GM08714 (cell line): ENCODE measurements at regions not wholly inside any gene's neighbourhood (a gene's known extent, or its start where the extent isn't known, plus 50 kb on each side); places are given as distances from the start of the nearest gene placed in this dataset.

ENCODE experiments used
- H3K4me3 ChIP-seq: fragments of 200-500 bp; sonication (Bioruptor generic); 2 replicates; pipeline ENCODE4 v1.5.1; 2014; ENCODE audit warnings: mild to moderate bottlenecking, low read length, inconsistent platforms
- ZNF274 ChIP-seq: IDR thresholded peaks from 2 replicates; pipeline ENCODE4 v1.6.1; 2012; ENCODE audit warnings: mild to moderate bottlenecking, low read depth, low read length

DNA sequence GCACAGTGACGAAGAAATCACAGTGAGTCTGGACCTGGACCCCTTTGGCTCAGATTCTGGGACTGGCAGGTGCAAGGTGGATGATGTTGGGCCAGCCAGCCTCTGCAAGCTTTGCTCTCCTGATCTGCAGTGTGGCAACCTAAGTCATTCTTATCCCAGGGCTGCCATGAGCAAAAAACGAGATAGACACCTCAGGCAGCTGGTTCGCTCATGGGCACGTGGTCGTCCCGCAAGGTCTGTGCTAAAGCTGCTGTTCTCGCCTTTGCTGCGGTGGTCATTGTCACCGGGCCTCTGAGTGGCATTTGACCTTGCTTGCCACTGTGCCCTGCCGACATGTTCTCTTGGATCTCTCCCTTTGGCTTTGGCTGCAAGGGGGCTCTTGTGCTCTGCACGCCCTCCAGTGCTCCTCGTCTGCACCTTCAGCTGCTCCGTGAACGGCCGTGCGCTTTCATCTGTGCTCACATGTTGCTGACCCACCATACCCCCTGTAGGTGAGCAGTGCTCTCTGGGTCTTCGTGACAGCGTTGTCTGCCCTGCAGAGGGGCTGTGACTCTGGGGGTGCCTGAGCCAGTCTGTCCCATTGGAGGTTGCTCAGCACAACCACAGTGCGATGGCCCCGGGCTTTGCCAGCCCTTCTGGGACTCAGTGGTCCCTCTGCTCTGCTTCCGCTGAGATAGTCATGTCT, 317.0 kb downstream of the GLRX3 start:
- no peak overlapping the region for H3K4me3 ChIP-seq
- TF ChIP-seq ZNF274 = no peak

DNA sequence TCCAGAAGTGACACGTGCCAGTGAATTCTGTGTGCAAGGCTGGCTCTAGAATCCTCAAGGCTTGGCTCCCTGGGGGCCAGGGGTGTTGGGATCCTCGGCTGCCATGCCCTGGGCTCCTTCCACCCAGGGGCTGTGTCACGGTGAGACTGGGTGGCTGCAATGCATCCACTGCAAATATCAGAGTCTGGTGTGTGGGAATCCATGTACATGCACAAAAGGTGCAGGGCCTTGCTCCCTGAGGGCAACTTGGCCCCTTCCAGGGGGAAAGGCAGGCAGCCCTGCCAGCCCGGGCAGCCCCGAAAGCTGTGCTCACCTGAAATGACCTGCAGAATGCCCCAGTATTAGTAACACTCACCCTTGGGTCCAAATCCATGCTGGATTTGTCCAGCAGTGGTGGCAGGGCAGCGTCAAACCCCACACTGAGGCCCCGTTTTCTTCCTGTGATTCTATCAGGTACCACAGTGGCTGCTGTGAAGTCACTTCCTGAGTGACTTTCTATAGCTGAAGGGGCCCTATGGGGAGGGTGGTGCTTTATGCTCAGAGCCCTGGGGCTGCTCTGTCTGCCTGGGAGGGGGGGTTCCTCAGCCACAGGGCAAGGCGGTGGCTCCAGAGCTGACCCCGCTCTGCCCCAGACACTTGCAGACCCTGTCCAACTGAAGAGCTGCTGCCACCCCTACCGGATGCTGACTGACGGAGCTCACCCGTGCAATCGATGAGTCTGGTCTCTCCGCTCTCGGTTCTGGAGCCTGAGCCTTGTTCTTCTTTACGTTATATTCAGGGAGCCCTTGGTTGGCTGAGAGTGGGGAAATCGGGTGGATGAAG, 317.7 kb downstream of the GLRX3 start:
- no peak for TF ChIP-seq ZNF274

DNA sequence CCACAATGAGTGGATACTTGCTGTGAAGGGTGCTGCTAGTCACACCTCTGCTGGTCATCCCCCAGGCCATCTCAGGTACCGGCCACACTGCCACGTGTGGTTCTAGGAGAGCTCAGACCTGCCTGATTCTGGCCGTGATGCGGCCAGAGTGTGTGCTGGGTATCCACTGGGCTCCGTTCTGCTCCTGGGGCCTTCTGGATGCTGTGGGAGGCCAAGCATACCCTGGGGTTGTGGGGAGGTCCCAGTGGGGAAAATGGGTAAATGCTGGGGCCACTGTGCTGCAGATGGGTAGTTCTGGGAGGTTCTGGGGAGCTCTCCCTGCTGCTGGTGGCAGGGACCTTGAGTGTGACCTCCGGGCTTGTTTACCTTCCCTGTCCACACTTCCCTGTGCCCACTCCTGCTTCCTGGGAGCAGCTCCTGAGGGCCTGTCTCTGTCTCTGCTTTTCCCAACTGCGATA, 318.4 kb downstream of the GLRX3 start:
- no peak for TF ChIP-seq ZNF274
- no peak overlapping the region for H3K4me3 ChIP-seq

More for the DNA sequence above, 317.7 kb downstream of the GLRX3 start:
- H3K4me3 ChIP-seq = no peak overlapping the region

DNA sequence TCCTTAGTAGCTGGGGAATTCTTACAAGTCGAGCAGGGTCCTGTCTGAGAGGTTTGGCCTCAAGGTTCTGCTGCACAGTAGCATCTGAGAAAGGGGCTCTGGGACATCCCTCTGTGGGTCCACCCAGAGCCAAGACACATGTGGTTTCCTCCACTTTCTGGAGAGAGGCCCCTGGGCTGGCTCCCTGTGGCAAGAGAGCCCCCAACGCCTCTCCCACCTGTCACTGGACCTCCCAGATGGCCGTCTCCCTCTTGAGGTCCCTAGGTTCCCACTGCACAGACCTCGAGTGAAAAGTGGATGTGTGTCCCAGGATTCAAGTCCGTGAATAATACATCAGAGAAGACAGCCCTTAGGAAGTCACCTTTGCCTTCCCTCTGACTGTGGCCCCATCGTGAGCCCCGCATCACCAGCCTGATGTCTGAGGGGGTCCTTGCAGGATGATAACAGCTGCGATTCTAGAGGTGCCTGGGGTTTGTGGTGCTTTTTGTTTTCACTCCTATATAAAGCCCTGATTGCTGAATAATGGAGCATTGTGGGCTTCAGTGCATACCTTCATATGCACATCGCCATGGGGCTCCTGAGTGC, 319.0 kb downstream of the GLRX3 start:
- no peak overlapping the region for H3K4me3 ChIP-seq
- TF ChIP-seq ZNF274 = no peak

DNA sequence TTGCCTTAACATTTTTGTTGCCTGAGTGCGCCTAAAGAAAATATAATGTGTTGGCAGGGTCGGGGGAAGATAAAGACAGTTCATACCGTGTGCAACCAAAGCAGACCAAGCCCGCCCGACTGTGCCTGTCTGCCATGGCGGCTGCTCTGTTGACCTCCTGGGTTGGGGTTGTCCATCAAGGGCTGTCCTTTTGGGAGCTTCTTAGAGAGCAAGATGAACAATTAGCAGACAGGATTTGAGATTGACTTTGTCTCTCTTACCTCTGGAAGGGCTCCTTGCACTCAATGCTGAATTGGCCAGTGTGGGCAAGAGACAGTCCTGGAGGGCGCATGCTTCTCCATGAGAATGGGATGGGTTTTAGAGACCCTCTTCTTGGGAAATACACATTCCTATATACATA, 319.6 kb downstream of the GLRX3 start:
- no peak overlapping the region for H3K4me3 ChIP-seq
- TF ChIP-seq ZNF274 = no peak

DNA sequence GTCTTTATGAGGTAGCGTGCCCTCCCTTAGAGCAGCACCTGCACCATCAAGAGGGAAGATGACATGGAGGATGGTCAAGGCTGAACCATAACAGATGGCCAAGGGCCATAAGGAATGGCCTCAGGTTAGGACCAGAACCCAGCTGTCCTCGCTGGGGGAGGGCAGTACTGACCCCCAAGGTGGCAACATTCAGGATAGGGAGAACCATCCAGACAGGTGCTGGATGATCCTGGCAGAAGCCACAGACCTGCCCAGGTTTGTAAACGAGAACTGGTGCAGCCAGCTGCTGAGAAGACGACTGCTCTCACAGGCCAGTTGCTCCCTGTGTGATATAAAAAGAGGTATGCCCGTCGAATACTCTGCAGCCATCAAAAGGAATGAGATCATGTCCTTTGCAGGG, 320.4 kb downstream of the GLRX3 start:
- TF ChIP-seq ZNF274 = no peak

DNA sequence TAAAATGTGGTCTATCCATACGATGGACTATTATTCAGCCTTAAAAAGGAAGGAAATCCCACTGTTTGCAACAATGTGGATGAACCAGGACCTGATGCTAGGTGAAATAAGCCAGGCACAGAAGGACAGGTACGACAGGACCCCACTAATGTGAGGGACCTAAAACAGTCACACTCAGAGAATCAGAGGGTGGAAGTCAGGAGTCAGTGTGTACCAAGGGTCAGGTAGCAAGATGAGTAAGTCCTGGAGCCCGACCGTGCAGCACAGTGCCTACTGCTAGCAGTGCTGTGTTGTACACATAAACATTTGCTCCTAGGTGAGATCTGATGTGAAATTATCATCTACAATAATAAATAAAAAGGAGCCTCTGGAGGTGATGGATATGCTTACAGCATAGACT, 322.3 kb downstream of the GLRX3 start:
- no peak overlapping the region for H3K4me3 ChIP-seq
- no peak for TF ChIP-seq ZNF274

More for the DNA sequence above, 320.4 kb downstream of the GLRX3 start:
- H3K4me3 ChIP-seq = no peak overlapping the region

DNA sequence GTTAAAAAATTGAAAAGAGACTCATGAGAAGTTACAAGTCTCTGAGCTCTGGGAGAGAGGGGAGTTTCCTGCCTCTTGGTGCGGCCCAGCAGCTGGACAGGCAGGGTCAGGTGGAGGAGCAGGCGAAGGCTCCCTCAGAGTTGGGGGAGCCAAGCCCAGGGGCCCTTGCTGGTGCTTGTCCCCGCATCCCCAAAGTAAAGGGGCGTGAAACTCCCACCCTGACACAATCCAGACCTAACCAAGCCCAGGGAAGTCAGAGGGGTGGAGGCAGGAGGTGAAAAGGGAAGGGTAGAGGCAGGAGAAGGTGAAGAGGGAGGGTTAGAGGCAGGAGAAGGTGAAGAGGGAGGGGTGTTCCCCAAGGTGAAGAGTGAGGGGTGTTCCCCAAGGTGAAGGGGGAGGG, 322.8 kb downstream of the GLRX3 start:
- no peak overlapping the region for H3K4me3 ChIP-seq
- TF ChIP-seq ZNF274 = no peak

DNA sequence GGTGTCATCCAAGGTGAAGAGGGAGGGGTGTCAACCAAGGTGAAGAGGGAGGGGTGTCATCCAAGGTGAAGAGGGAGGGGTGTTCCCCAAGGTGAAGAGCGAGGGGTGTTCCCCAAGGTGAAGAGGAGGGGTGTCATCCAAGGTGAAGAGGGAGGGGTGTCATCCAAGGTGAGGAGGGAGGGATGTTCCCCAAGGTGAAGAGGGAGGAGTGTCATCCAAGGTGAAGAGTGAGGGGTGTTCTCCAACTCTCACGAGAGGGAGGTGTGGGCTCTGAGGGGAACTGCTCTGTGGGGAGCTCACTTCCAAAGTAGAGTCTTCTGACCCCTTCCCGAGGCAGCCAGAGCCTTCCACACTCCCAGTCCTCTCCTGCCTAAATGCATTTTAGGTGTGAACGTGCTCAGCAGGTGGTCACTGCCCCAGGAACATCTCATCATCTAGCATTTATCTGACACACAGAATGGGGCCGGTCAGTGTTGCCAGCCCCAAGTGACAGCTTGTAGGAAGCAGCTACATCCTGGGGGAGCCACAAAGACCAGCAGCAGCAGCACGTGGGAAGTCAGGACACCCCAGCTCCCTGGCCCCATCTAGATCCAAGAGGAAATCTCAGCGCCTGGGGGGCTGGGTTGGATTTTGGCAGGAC, 323.8 kb downstream of the GLRX3 start:
- no peak overlapping the region for H3K4me3 ChIP-seq
- no peak for TF ChIP-seq ZNF274

DNA sequence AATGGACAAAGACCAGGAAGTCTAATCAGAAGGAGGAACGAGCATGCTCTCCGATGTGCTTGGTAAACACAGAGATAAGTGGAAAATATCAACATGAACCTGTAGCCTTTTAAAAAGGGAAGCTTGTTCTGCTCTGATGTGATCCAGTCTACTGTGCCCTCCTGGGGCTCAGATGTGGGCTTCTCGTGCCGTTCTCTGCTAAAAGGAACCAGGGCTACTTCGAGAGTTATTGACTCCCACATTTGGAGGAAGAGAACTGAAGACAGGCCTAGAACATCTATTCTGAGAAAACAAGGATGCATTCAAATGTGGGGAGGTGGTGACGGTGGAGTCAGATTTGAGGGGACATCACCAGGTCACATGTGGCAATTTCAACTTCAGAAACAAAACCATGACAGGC, 325.4 kb downstream of the GLRX3 start:
- no peak for TF ChIP-seq ZNF274
- H3K4me3 ChIP-seq = no peak overlapping the region

DNA sequence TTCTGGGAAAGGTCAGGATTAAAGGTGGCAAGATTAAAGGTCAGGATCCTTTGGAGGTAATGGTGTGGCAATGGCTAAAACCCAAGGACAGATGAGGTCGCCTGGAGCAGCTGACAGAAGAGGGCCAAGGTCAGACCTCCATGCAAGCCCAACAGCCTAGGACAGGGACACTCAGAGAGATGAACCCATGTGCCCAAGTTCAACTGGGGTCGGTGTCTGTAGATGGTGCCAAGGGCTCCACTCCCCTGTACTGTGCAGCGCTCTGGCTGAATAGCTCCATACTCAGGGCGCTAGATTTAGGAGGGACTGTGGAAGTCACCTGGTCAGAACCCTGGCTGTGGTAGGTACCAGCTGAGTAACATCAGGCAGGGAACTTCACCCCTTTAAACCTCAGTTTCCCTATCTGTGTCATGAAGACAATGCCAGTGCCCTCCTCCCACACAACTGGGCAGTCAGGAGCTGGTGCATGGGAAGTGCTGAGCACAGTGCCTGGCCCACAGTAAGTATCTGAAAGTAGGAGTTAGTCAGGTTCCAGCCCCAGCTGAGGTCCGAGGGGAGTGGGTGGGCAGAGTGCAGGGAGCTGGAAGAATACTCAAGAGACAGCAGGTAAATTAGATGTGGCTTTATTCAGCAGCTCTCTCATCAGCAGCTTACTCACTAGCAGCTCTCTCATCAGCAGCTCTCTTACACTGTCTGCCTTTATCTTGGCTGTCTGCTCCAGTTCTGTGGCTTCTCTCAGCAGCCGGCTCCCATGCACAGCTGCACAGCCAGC, 327.1 kb downstream of the GLRX3 start:
- H3K4me3 ChIP-seq = no peak overlapping the region
- no peak for TF ChIP-seq ZNF274

DNA sequence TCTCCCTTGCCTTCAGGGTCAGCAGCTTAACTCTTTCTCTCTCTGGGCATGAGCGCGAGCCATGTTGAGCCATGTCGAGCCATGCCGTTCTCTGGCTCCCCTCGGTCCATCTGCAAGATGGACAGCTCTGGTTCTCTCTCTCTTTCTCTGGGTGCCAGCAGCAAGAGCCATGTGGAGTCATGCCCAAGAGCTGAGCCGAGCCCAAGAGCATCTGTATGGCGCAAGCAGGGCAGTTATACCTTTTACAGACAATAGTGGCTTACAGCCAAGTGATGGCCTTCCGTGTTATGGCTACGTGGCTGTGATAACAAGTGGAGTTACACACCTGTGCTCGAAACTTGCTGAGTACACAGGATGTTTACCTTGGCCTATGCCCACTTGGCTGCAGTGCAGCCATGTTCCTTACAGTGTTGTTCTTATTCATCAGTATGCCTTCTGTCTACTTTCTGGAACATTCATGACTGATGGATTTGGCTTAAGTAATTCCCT, 327.7 kb downstream of the GLRX3 start:
- no peak for TF ChIP-seq ZNF274
- no peak overlapping the region for H3K4me3 ChIP-seq

DNA sequence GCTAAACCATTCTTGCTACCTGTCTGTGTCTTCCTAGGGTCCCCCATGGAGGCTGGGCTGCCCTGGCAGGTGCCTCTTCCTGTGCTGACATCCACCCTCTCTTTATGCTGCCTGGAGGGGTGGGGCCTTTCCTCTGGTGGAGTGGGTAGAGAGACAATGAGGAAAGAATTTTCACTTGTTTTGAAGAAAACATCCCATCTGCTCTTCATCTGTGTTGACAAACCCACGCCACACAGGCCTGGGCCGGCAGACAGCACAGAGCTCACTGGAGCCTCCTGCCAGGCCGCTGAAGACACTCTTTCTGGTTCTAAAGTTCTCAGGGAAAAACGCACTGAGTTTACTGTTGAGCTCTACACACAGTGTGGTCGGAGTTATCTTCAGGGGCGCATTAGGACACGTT, 328.2 kb downstream of the GLRX3 start:
- H3K4me3 ChIP-seq = no peak overlapping the region
- TF ChIP-seq ZNF274 = no peak
